ENCODE measurements at regions not wholly inside any gene's neighbourhood (a gene's known extent, or its start where the extent isn't known, plus 50 kb on each side); places are given as distances from the start of the nearest gene placed in this dataset.

GRCh38 chr3:105103139-105103538 is 263.6 kb upstream of the ALCAM start:
- H3K27me3 ChIP-seq (ENCODE audit: control insufficient read depth, insufficient read depth, low read length) = no peaks in the 10 kb centered on the region
- H3K9me3 ChIP-seq (ENCODE audit: control insufficient read depth, insufficient read depth, low read length) = no peaks in the 10 kb centered on the region
- no peaks in the 10 kb centered on the region for H3K4me1 ChIP-seq (ENCODE audit: control insufficient read depth, insufficient read depth, low read length)
- no CpG with 5 or more reads among the region's 2 CpGs for WGBS (ENCODE audit: insufficient coverage)
- H3K4me3 ChIP-seq (ENCODE audit: low read depth, low read length) = no peak overlapping the region
- no peaks in the 10 kb centered on the region for H3K36me3 ChIP-seq (ENCODE audit: control insufficient read depth, insufficient read depth, low read length)
- no peak overlapping the region for H3K27ac ChIP-seq (ENCODE audit: low read depth, low read length)
- no peak for DNase-seq (ENCODE audit: low read depth in 4 of 6, low spot score in 6 of 6)

GRCh38 chr3:105108823-105109222 is 257.9 kb upstream of the ALCAM start:
- no peaks in the 10 kb centered on the region for H3K4me1 ChIP-seq (ENCODE audit: control insufficient read depth, insufficient read depth, low read length)
- no peak for DNase-seq (ENCODE audit: low read depth in 4 of 6, low spot score in 6 of 6)
- H3K9me3 ChIP-seq (ENCODE audit: control insufficient read depth, insufficient read depth, low read length) = no peaks in the 10 kb centered on the region
- H3K27ac ChIP-seq (ENCODE audit: low read depth, low read length) = no peak overlapping the region
- H3K36me3 ChIP-seq (ENCODE audit: control insufficient read depth, insufficient read depth, low read length) = no peaks in the 10 kb centered on the region
- no peak overlapping the region for H3K4me3 ChIP-seq (ENCODE audit: low read depth, low read length)
- no CpG with 5 or more reads among the region's 1 CpG for WGBS (ENCODE audit: insufficient coverage)
- no peaks in the 10 kb centered on the region for H3K27me3 ChIP-seq (ENCODE audit: control insufficient read depth, insufficient read depth, low read length)

DNA sequence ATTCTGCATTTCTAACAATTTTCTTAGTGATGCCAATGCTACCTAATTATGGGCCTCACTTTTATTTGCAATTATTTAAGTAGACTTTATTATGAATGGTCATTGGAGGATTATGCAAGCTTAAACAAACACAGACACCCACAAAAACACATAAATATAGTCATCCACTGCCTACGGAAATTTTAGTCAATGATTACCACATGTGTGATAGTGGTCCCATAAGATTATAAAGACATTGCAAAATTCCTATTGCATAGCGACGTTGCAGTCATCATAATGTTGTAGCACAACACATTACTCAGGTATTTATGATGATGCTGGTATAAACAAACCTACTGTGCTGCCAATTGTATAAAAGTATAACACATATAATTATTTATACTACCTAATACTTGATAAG is 247.8 kb upstream of the ALCAM start:
- Histone ChIP-seq H3K36me3 (ENCODE audit: control insufficient read depth, insufficient read depth, low read length) (no peaks in the 10 kb centered on the region), H3K9me3 (ENCODE audit: control insufficient read depth, insufficient read depth, low read length) (no peaks in the 10 kb centered on the region), H3K4me3 (ENCODE audit: low read depth, low read length) (no peak overlapping the region), H3K4me1 (ENCODE audit: control insufficient read depth, insufficient read depth, low read length) (no peaks in the 10 kb centered on the region), H3K27ac (ENCODE audit: low read depth, low read length) (no peak overlapping the region), H3K27me3 (ENCODE audit: control insufficient read depth, insufficient read depth, low read length) (no peaks in the 10 kb centered on the region)
- no CpG with 5 or more reads among the region's 3 CpGs for WGBS (ENCODE audit: insufficient coverage)
- DNase-seq (ENCODE audit: low read depth in 4 of 6, low spot score in 6 of 6) = no peak

DNA sequence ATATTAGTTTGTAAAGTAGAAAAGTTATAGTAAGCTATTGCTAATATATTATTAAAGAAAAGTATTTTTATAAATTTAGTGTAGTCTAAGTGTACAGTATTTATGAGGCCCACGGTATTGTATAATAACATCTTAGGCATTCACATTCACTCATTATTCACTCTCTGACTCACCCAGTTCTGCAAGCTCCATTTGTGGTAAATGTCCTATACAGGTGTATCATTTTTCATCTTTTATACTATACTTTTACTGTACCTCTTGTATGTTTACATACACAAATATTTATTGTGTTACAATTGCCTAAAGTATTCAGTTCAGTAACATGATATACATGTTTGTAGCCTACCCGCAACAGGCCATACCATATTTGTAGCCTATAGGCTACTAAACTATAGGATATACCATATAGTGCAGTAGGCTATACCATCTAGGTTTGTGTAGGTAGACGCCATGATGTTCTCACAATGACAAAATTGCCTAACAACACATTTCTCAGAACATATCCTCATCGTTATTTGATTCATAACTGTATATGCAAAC is 246.8 kb upstream of the ALCAM start:
- WGBS (ENCODE audit: insufficient coverage) = no CpG with 5 or more reads among the region's 4 CpGs
- Histone ChIP-seq H3K9me3 (ENCODE audit: control insufficient read depth, insufficient read depth, low read length) (no peaks in the 10 kb centered on the region), H3K27ac (ENCODE audit: low read depth, low read length) (no peak overlapping the region), H3K4me3 (ENCODE audit: low read depth, low read length) (no peak overlapping the region), H3K4me1 (ENCODE audit: control insufficient read depth, insufficient read depth, low read length) (no peaks in the 10 kb centered on the region), H3K36me3 (ENCODE audit: control insufficient read depth, insufficient read depth, low read length) (no peaks in the 10 kb centered on the region), H3K27me3 (ENCODE audit: control insufficient read depth, insufficient read depth, low read length) (no peaks in the 10 kb centered on the region)
- DNase-seq (ENCODE audit: low read depth in 4 of 6, low spot score in 6 of 6) = no peak

DNA sequence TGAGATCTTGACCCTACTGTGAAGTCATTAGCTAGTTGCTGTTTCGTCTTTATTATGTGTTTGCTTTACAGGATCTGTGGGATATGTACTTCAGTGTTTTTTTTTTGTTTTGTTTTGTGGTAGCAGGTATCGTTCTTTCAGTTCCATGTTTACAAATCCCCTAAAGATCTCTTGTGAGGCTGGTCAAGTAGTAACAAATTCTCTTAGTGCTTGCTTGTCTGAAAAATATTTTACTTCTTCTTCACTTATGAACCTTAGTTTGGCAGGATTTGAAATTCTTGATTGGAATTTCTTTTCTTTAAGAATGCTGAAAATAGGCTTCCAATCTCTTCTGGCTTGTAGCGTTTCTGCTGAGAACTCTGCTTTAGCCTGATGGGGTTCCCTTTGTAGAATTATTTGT is 235.8 kb upstream of the ALCAM start:
- H3K9me3 ChIP-seq (ENCODE audit: control insufficient read depth, insufficient read depth, low read length) = peaks cover 4% of the 10 kb centered on the region
- WGBS (ENCODE audit: insufficient coverage) = 20% methylated on average over 1 of the region's 3 CpGs
- no peaks in the 10 kb centered on the region for H3K36me3 ChIP-seq (ENCODE audit: control insufficient read depth, insufficient read depth, low read length)
- H3K4me1 ChIP-seq (ENCODE audit: control insufficient read depth, insufficient read depth, low read length) = no peaks in the 10 kb centered on the region
- H3K4me3 ChIP-seq (ENCODE audit: low read depth, low read length) = no peak overlapping the region
- H3K27ac ChIP-seq (ENCODE audit: low read depth, low read length) = no peak overlapping the region
- H3K27me3 ChIP-seq (ENCODE audit: control insufficient read depth, insufficient read depth, low read length) = no peaks in the 10 kb centered on the region
- no peak for DNase-seq (ENCODE audit: low read depth in 4 of 6, low spot score in 6 of 6)

DNA sequence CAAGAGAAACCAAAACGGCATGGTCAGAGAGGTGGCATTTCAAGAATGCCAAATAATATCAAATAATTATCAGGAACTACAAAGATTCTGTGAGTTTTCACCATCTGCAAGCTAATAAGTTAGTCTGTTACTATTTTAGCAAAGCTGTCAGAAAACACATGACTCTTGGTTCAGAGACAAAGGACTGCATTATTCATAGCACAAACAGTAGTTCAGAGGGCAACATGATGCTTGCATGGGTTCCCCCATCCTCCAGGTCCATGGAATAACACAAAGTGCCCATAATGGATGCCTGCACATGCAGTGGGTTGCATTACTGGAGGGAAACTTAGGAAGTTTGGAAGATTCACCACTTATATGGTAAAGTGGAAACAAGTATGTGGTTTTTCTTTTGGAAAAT is 228.8 kb upstream of the ALCAM start:
- DNase-seq (ENCODE audit: low read depth in 4 of 6, low spot score in 6 of 6) = no peak

DNA sequence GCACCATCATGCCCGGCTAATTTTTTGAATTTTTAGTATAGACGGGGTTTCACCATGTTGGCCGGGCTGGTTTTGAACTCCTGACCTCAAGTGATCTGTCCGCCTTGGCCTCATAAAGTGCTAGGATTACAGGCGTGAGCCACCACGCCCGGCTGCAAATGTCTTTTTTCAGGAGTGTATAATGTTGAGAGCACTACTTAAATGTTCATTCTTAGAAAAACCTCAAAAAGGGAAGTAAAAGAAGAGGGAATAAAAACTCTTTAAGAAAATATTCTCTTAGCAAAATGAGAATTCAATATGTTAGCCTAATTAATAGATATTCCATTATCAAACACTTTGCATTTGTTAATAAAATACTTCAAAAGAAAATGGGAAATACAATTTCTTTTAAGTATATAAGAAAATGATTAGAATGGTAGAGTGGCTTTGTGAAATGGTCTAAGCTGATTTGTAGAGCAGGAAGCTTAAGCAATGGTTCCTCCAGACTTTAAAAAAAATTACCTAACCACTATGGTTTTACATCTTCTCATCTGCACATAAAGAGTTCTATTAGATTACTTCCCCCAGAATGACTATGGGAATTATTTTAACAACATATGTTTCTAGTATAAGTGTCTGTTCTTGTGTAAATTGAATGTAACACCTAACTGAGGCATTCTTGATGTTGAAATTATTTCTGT is 226.7 kb upstream of the ALCAM start:
- no peaks in the 10 kb centered on the region for H3K27me3 ChIP-seq (ENCODE audit: control insufficient read depth, insufficient read depth, low read length)
- no peaks in the 10 kb centered on the region for H3K36me3 ChIP-seq (ENCODE audit: control insufficient read depth, insufficient read depth, low read length)
- no peaks in the 10 kb centered on the region for H3K9me3 ChIP-seq (ENCODE audit: control insufficient read depth, insufficient read depth, low read length)
- no peak overlapping the region for H3K27ac ChIP-seq (ENCODE audit: low read depth, low read length)
- 94% methylated on average over 4 of the region's 7 CpGs for WGBS (ENCODE audit: insufficient coverage)
- H3K4me1 ChIP-seq (ENCODE audit: control insufficient read depth, insufficient read depth, low read length) = no peaks in the 10 kb centered on the region
- no peak overlapping the region for H3K4me3 ChIP-seq (ENCODE audit: low read depth, low read length)
- no peak for DNase-seq (ENCODE audit: low read depth in 4 of 6, low spot score in 6 of 6)

More for the DNA sequence above, 228.8 kb upstream of the ALCAM start:
- Histone ChIP-seq H3K4me3 (ENCODE audit: low read depth, low read length) (no peak overlapping the region), H3K27me3 (ENCODE audit: control insufficient read depth, insufficient read depth, low read length) (no peaks in the 10 kb centered on the region), H3K4me1 (ENCODE audit: control insufficient read depth, insufficient read depth, low read length) (no peaks in the 10 kb centered on the region), H3K9me3 (ENCODE audit: control insufficient read depth, insufficient read depth, low read length) (no peaks in the 10 kb centered on the region), H3K36me3 (ENCODE audit: control insufficient read depth, insufficient read depth, low read length) (no peaks in the 10 kb centered on the region), H3K27ac (ENCODE audit: low read depth, low read length) (no peak overlapping the region)
- WGBS (ENCODE audit: insufficient coverage) = no CpG with 5 or more reads among the region's 1 CpG

DNA sequence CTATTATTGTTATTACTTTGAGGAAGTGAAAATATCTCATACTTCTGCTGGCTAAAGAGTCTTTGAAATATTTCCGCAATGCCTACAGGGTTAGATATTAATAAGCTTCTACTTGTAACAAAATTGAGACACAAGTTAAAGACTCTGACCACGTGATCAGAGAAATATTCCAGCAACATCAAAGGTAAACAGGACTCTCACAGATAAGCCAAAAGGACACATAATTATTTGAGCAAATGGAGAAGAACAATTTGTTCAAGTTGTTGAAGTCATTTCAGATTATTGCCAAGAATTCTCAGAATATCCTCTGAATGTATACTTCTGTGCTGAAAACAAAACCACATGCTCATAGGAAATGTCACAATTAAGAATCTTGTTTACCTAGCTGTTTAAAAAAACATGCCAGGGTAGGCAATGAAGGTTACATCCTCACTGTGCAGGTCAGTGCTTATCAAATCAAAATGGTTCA is 225.8 kb upstream of the ALCAM start:
- no peak for DNase-seq (ENCODE audit: low read depth in 4 of 6, low spot score in 6 of 6)
- no peak overlapping the region for H3K27ac ChIP-seq (ENCODE audit: low read depth, low read length)
- WGBS (ENCODE audit: insufficient coverage) = no CpG with 5 or more reads among the region's 2 CpGs

DNA sequence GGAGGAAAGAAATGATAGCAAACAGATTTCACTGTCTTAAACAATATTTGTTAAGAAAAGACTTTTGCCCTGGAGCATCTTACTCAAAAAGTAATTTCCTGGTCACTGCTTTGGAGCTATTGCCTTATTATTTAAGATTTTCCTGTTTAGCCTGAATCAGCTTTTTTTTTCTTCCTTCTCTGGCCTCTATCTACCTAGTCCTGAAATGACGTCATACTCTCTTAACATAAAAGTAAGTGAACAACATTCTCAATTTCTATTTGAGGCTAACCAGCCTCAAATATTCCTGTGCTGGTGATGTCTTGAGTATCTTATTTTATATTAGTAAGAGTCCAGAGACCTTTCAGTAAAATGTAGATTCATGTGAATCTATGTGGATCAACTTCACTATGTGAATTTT is 221.9 kb upstream of the ALCAM start:
- Histone ChIP-seq H3K4me3 (ENCODE audit: low read depth, low read length) (no peak overlapping the region), H3K36me3 (ENCODE audit: control insufficient read depth, insufficient read depth, low read length) (no peaks in the 10 kb centered on the region), H3K27ac (ENCODE audit: low read depth, low read length) (no peak overlapping the region), H3K9me3 (ENCODE audit: control insufficient read depth, insufficient read depth, low read length) (peaks cover 3% of the 10 kb centered on the region), H3K27me3 (ENCODE audit: control insufficient read depth, insufficient read depth, low read length) (no peaks in the 10 kb centered on the region), H3K4me1 (ENCODE audit: control insufficient read depth, insufficient read depth, low read length) (no peaks in the 10 kb centered on the region)
- DNase-seq (ENCODE audit: low read depth in 4 of 6, low spot score in 6 of 6) = no peak
- WGBS (ENCODE audit: insufficient coverage) = no CpG with 5 or more reads among the region's 1 CpG

More for the DNA sequence above, 225.8 kb upstream of the ALCAM start:
- H3K4me1 ChIP-seq (ENCODE audit: control insufficient read depth, insufficient read depth, low read length) = no peaks in the 10 kb centered on the region
- no peaks in the 10 kb centered on the region for H3K9me3 ChIP-seq (ENCODE audit: control insufficient read depth, insufficient read depth, low read length)
- no peak overlapping the region for H3K4me3 ChIP-seq (ENCODE audit: low read depth, low read length)
- no peaks in the 10 kb centered on the region for H3K36me3 ChIP-seq (ENCODE audit: control insufficient read depth, insufficient read depth, low read length)
- H3K27me3 ChIP-seq (ENCODE audit: control insufficient read depth, insufficient read depth, low read length) = no peaks in the 10 kb centered on the region

GRCh38 chr3:105145511-105145910 is 221.2 kb upstream of the ALCAM start:
- Histone ChIP-seq H3K36me3 (ENCODE audit: control insufficient read depth, insufficient read depth, low read length) (no peaks in the 10 kb centered on the region), H3K9me3 (ENCODE audit: control insufficient read depth, insufficient read depth, low read length) (peaks cover 3% of the 10 kb centered on the region), H3K27me3 (ENCODE audit: control insufficient read depth, insufficient read depth, low read length) (no peaks in the 10 kb centered on the region), H3K27ac (ENCODE audit: low read depth, low read length) (no peak overlapping the region), H3K4me1 (ENCODE audit: control insufficient read depth, insufficient read depth, low read length) (no peaks in the 10 kb centered on the region), H3K4me3 (ENCODE audit: low read depth, low read length) (no peak overlapping the region)
- WGBS (ENCODE audit: insufficient coverage) = 31% methylated on average over 1 of the region's 1 CpG
- DNase-seq (ENCODE audit: low read depth in 4 of 6, low spot score in 6 of 6) = peak in 2 of 6 donors; percentile 5 to 20
